ENCODE measurements at regions not wholly inside any gene's neighbourhood (a gene's known extent, or its start where the extent isn't known, plus 50 kb on each side); places are given as distances from the start of the nearest gene placed in this dataset.

DNA sequence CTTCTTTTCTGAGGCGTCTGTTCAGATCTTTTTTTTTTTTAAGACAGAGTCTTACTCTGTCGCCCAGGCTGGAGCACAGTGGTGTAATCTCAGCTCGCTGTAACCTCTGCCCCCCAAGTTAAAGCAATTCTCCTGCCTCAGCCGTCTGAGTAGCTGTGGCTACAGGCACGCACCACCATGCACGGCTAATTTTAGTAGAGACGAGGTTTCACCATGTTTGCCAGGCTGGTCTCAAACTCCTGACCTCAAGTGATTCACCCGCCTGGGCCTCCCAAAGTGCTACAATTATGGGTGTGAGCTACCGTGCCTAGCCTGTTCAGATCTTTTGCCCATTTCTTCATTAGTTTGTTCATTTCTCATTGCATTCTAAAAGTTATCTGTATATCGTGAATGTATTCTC lies 55.1 kb upstream of the DBX2 start:
- ATAC-seq (ENCODE audit: low read depth) (no peak), DNase-seq (no peak)
- no peak overlapping the region for H3K4ac ChIP-seq (ENCODE audit: low read depth, low read length)
- no peak overlapping the region for H2AK5ac ChIP-seq (ENCODE audit: low read depth, low read length)
- H3K23ac ChIP-seq (ENCODE audit: low read depth, low read length) = no peak overlapping the region
- H4K5ac ChIP-seq (ENCODE audit: low read depth, low read length) = no peak overlapping the region
- no peak overlapping the region for H3K4me3 ChIP-seq (ENCODE audit: insufficient read depth, low read depth, low read length)
- H4K91ac ChIP-seq (ENCODE audit: insufficient read depth, low read depth, low read length) = no peak overlapping the region
- BruUV-seq (replicated peaks) = no TSS peak
- no peaks in the 10 kb centered on the region for H4K20me1 ChIP-seq (ENCODE audit: insufficient read depth, low read length)
- ChIA-PET POLR2A (ENCODE audit: unreplicated experiment) (no interaction called here), CTCF (no interaction called here)
- no peaks in the 10 kb centered on the region for H3K9me3 ChIP-seq (ENCODE audit: control insufficient read depth, insufficient read depth, low read length)
- H3K56ac ChIP-seq (ENCODE audit: extremely low read depth, insufficient read depth, low read length) = no peak overlapping the region
- no peak overlapping the region for H2BK5ac ChIP-seq (ENCODE audit: low read depth, low read length, poor library complexity, severe bottlenecking)
- no peak overlapping the region for H3K9ac ChIP-seq (ENCODE audit: low read depth, low read length)
- no peaks in the 10 kb centered on the region for H3K36me3 ChIP-seq (ENCODE audit: control insufficient read depth, insufficient read depth, low read length)
- H2AFZ ChIP-seq (replicated peaks; ENCODE audit: low read length, poor library complexity) = no peak overlapping the region
- in situ Hi-C loops (cut with MboI; ENCODE audit: low sequenced_read_pairs) = no loop called here
- H3K14ac ChIP-seq (replicated peaks; ENCODE audit: low read depth, low read length) = no peak overlapping the region
- H4K8ac ChIP-seq (ENCODE audit: low read depth in 2 of 2, low read length in 2 of 2) = no peak overlapping the region
- intact Hi-C loops (cut with micrococcal nuclease) = loop anchor here (10.0 kb wide), 1 partner anchor 61 kb away; no protein-coding TSS in a partner anchor
- no peaks in the 10 kb centered on the region for H3K79me1 ChIP-seq (ENCODE audit: low read depth in 1 of 2, low read length in 2 of 2)
- H3K27ac ChIP-seq (ENCODE audit: insufficient read depth, low read length) = no peak overlapping the region
- no peaks in the 10 kb centered on the region for H3K4me1 ChIP-seq (ENCODE audit: control insufficient read depth, insufficient read depth, low read length)
- TF ChIP-seq, protein P1, sequence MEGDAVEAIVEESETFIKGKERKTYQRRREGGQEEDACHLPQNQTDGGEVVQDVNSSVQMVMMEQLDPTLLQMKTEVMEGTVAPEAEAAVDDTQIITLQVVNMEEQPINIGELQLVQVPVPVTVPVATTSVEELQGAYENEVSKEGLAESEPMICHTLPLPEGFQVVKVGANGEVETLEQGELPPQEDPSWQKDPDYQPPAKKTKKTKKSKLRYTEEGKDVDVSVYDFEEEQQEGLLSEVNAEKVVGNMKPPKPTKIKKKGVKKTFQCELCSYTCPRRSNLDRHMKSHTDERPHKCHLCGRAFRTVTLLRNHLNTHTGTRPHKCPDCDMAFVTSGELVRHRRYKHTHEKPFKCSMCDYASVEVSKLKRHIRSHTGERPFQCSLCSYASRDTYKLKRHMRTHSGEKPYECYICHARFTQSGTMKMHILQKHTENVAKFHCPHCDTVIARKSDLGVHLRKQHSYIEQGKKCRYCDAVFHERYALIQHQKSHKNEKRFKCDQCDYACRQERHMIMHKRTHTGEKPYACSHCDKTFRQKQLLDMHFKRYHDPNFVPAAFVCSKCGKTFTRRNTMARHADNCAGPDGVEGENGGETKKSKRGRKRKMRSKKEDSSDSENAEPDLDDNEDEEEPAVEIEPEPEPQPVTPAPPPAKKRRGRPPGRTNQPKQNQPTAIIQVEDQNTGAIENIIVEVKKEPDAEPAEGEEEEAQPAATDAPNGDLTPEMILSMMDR (conservative IDR thresholded peaks at IDR 0.05; ENCODE audit: low read depth, low read length) = no peak
- no peak for TF ChIP-seq POLR2A (IDR thresholded peaks at IDR 0.05; ENCODE audit: low read depth, low read length)
- no peak for TF ChIP-seq RAD21 (IDR thresholded peaks at IDR 0.05; ENCODE audit: low read length)
- no peak for TF ChIP-seq BHLHE40 (IDR thresholded peaks at IDR 0.05; ENCODE audit: low read depth, low read length)
- TF ChIP-seq, protein P2, sequence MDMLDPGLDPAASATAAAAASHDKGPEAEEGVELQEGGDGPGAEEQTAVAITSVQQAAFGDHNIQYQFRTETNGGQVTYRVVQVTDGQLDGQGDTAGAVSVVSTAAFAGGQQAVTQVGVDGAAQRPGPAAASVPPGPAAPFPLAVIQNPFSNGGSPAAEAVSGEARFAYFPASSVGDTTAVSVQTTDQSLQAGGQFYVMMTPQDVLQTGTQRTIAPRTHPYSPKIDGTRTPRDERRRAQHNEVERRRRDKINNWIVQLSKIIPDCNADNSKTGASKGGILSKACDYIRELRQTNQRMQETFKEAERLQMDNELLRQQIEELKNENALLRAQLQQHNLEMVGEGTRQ (IDR thresholded peaks at IDR 0.05; ENCODE audit: low read depth, low read length) = no peak
- TF ChIP-seq RCOR1 (IDR thresholded peaks at IDR 0.05; ENCODE audit: insufficient replicate concordance, low read length) = no peak
- TF ChIP-seq MXI1 (IDR thresholded peaks at IDR 0.05; ENCODE audit: borderline replicate concordance, low read depth, low read length) = no peak
- TF ChIP-seq MAFK (IDR thresholded peaks at IDR 0.05; ENCODE audit: low read depth, low read length) = no peak
- TF ChIP-seq CEBPB (IDR thresholded peaks at IDR 0.05; ENCODE audit: low read depth, low read length) = no peak
- TF ChIP-seq FOS (IDR thresholded peaks at IDR 0.05; ENCODE audit: low read depth, low read length) = no peak
- no peak for TF ChIP-seq NFE2L2 (IDR thresholded peaks at IDR 0.05; ENCODE audit: low read depth, low read length)
- no peak for TF ChIP-seq MAZ (IDR thresholded peaks at IDR 0.05; ENCODE audit: borderline replicate concordance, low read depth, low read length)
- TF ChIP-seq SMC3 (IDR thresholded peaks at IDR 0.05; ENCODE audit: low read depth, low read length) = no peak
- no peak for TF ChIP-seq CHD1 (IDR thresholded peaks at IDR 0.05; ENCODE audit: low read depth, low read length)
- TF ChIP-seq, protein P3, sequence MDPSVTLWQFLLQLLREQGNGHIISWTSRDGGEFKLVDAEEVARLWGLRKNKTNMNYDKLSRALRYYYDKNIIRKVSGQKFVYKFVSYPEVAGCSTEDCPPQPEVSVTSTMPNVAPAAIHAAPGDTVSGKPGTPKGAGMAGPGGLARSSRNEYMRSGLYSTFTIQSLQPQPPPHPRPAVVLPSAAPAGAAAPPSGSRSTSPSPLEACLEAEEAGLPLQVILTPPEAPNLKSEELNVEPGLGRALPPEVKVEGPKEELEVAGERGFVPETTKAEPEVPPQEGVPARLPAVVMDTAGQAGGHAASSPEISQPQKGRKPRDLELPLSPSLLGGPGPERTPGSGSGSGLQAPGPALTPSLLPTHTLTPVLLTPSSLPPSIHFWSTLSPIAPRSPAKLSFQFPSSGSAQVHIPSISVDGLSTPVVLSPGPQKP (IDR thresholded peaks at IDR 0.05; ENCODE audit: borderline replicate concordance, low read depth, low read length) = no peak
- H3K18ac ChIP-seq (ENCODE audit: low read depth, low read length) = no peak overlapping the region
- H2AK9ac ChIP-seq (replicated peaks; ENCODE audit: low read depth, low read length, poor library complexity) = no peak overlapping the region
- dilution Hi-C loops (cut with HindIII; ENCODE audit: low sequenced_read_pairs, unreplicated experiment) = no loop called here
- no peak overlapping the region for H2BK20ac ChIP-seq (ENCODE audit: low read depth, low read length)
- 65% methylated on average over 4 of the region's 10 CpGs; no CpG with 5 or more reads in 1 of the 2 experiments for WGBS, 2 experiments (ENCODE audit: extremely low coverage in 2 of 2, insufficient read length in 1 of 2)
- H2BK120ac ChIP-seq (ENCODE audit: low read depth, low read length) = no peak overlapping the region
- no peak overlapping the region for H2BK15ac ChIP-seq (ENCODE audit: low read depth, low read length)
- no peaks in the 10 kb centered on the region for H3K9me1 ChIP-seq (ENCODE audit: insufficient read depth, low read length)
- H3K27me3 ChIP-seq (ENCODE audit: control insufficient read depth, insufficient read depth, low read length) = no peaks in the 10 kb centered on the region
- no peak overlapping the region for H3K4me2 ChIP-seq (ENCODE audit: low read depth, low read length)
